Cardiac muscle cell (in vitro differentiated cells and primary cell): ENCODE measurements at regions not wholly inside any gene's neighbourhood (a gene's known extent, or its start where the extent isn't known, plus 50 kb on each side); places are given as distances from the start of the nearest gene placed in this dataset.

ENCODE experiments used
- DNase-seq, 2 donors: peaks; one replicate each; pipeline versions ENCODE4 v3.0.0 to v3.0.0-alpha.2; 2010 to 2017; ENCODE audit warnings: low read depth in 1 of 2, low spot score in 1 of 2
- H3K27ac ChIP-seq: fragments of 200-600 bp; sonication (generic); 2 replicates; pipeline ENCODE4 v1.5.1; 2016
- H3K27me3 ChIP-seq: fragments of 200-600 bp; sonication (generic); 2 replicates; pipeline ENCODE4 v1.6.0; 2016; ENCODE audit warnings: control low read depth
- H3K36me3 ChIP-seq: fragments of 200-600 bp; sonication (generic); 2 replicates; pipeline ENCODE4 v1.5.1; 2016; ENCODE audit warnings: control low read depth
- H3K4me1 ChIP-seq: fragments of 200-600 bp; sonication (generic); 2 replicates; pipeline ENCODE4 v1.8.1; 2017; ENCODE audit warnings: low read depth, mild to moderate bottlenecking, mixed run types
- H3K4me3 ChIP-seq: fragments of 200-600 bp; sonication (generic); 2 replicates; pipeline ENCODE4 v1.5.1; 2016; ENCODE audit warnings: mild to moderate bottlenecking
- H3K9me3 ChIP-seq: fragments of 200-600 bp; sonication (generic); 2 replicates; pipeline ENCODE4 v1.5.1; 2017; ENCODE audit warnings: low read depth, mild to moderate bottlenecking, control low read depth
- CTCF ChIP-seq: IDR thresholded peaks from 2 replicates; pipeline ENCODE4 v1.5.1; 2012; ENCODE audit warnings: low read depth, mild to moderate bottlenecking, low read length

GRCh38 chr5:97427235-97427634 is 244.2 kb upstream of the RIOK2 start:
- no peaks in the 10 kb centered on the region for H3K4me1 ChIP-seq
- TF ChIP-seq CTCF = no peak
- H3K36me3 ChIP-seq = no peaks in the 10 kb centered on the region
- no peaks in the 10 kb centered on the region for H3K27me3 ChIP-seq
- H3K4me3 ChIP-seq = no peak overlapping the region
- peak in 1 of 2 donors; percentile 7 for DNase-seq
- no peaks in the 10 kb centered on the region for H3K9me3 ChIP-seq
- H3K27ac ChIP-seq = no peak overlapping the region

GRCh38 chr5:97434021-97434420 is 251.0 kb upstream of the RIOK2 start:
- H3K9me3 ChIP-seq = no peaks in the 10 kb centered on the region
- DNase-seq = no peak
- no peaks in the 10 kb centered on the region for H3K36me3 ChIP-seq
- H3K27me3 ChIP-seq = no peaks in the 10 kb centered on the region
- no peak overlapping the region for H3K27ac ChIP-seq
- no peaks in the 10 kb centered on the region for H3K4me1 ChIP-seq
- no peak overlapping the region for H3K4me3 ChIP-seq
- no peak for TF ChIP-seq CTCF

- H3K27me3 ChIP-seq = no peaks in the 10 kb centered on the region
- no peaks in the 10 kb centered on the region for H3K9me3 ChIP-seq
- H3K27ac ChIP-seq = no peak overlapping the region
- no peaks in the 10 kb centered on the region for H3K36me3 ChIP-seq
- no peaks in the 10 kb centered on the region for H3K4me1 ChIP-seq
- H3K4me3 ChIP-seq = no peak overlapping the region
- TF ChIP-seq CTCF = no peak
- DNase-seq = no peak
Observed at GRCh38 chr5:97436405-97436804, 253.4 kb upstream of the RIOK2 start.

GRCh38 chr5:97443740-97444139 is 260.7 kb upstream of the RIOK2 start:
- Histone ChIP-seq H3K4me1 (no peaks in the 10 kb centered on the region), H3K9me3 (no peaks in the 10 kb centered on the region), H3K27ac (no peak overlapping the region), H3K27me3 (no peaks in the 10 kb centered on the region), H3K4me3 (no peak overlapping the region), H3K36me3 (no peaks in the 10 kb centered on the region)
- TF ChIP-seq CTCF = no peak
- no peak for DNase-seq

GRCh38 chr5:97449172-97449571 is 266.1 kb upstream of the RIOK2 start:
- no peak for DNase-seq

More at GRCh38 chr5:97449172-97449571, 266.1 kb upstream of the RIOK2 start:
- Histone ChIP-seq H3K4me1 (no peaks in the 10 kb centered on the region), H3K27me3 (no peaks in the 10 kb centered on the region), H3K36me3 (no peaks in the 10 kb centered on the region), H3K4me3 (no peak overlapping the region), H3K27ac (no peak overlapping the region), H3K9me3 (no peaks in the 10 kb centered on the region)
- no peak for TF ChIP-seq CTCF
